Upper lobe of right lung (tissue), 1 donor: ENCODE measurements at regions not wholly inside any gene's neighbourhood (a gene's known extent, or its start where the extent isn't known, plus 50 kb on each side); places are given as distances from the start of the nearest gene placed in this dataset.

Source experiments
- ATAC-seq: fragments of 200-7000 bp; cut with Tn5 transposase; one replicate; pipeline ENCODE4 v1.9.1; 2020; ENCODE audit warnings: mild to moderate bottlenecking, moderate library complexity
- DNase-seq: peaks from one replicate; pipeline ENCODE4 v3.0.0-alpha.2; 2020
- H3K27ac ChIP-seq: fragments of 200-600 bp; one replicate; pipeline ENCODE4 v1.8.0; 2022
- H3K27me3 ChIP-seq: fragments of 200-600 bp; one replicate; pipeline ENCODE4 v1.8.0; 2022; ENCODE audit warnings: mild to moderate bottlenecking
- H3K36me3 ChIP-seq: fragments of 200-600 bp; one replicate; pipeline ENCODE4 v1.8.0; 2022
- H3K4me1 ChIP-seq: fragments of 200-600 bp; one replicate; pipeline ENCODE4 v1.8.0; 2022
- H3K4me3 ChIP-seq: fragments of 200-600 bp; one replicate; pipeline ENCODE4 v1.8.0; 2022; ENCODE audit warnings: mild to moderate bottlenecking
- H3K9me3 ChIP-seq: fragments of 200-600 bp; one replicate; pipeline ENCODE4 v1.8.0; 2022
- CTCF ChIP-seq: fragments of 200-600 bp; IDR thresholded peaks from one replicate; pipeline ENCODE4 v1.8.0; 2022; ENCODE audit warnings: antibody characterized with exemption
- intact Hi-C: fragments of 100-400 bp; cut with DNase I; formaldehyde crosslinking; loops from one replicate; pipeline ENCODE4 v1.11.0; 2022
- donor health status: DM: no; HTN: yes; CAD: no; lungs with severe emphysema.

GRCh38 chr16:55133654-55134053, 190.3 kb upstream of the IRX6 start:
- no peak for TF ChIP-seq CTCF
- Histone ChIP-seq H3K4me3 (no peak overlapping the region), H3K36me3 (no peaks in the 10 kb centered on the region), H3K27me3 (no peaks in the 10 kb centered on the region), H3K9me3 (no peaks in the 10 kb centered on the region), H3K27ac (no peak overlapping the region), H3K4me1 (no peaks in the 10 kb centered on the region)
- DNase-seq (no peak), ATAC-seq (peak; percentile 33)
- intact Hi-C loops = no loop called here

- ATAC-seq = no peak
- Histone ChIP-seq H3K9me3 (no peaks in the 10 kb centered on the region), H3K4me3 (no peak overlapping the region), H3K36me3 (no peaks in the 10 kb centered on the region), H3K27ac (no peak overlapping the region), H3K27me3 (no peaks in the 10 kb centered on the region), H3K4me1 (no peaks in the 10 kb centered on the region)
- TF ChIP-seq CTCF = no peak
- intact Hi-C loops = no loop called here
- no peak for DNase-seq
Observed at GRCh38 chr16:55136356-55137150, 187.4 kb upstream of the IRX6 start.

DNA sequence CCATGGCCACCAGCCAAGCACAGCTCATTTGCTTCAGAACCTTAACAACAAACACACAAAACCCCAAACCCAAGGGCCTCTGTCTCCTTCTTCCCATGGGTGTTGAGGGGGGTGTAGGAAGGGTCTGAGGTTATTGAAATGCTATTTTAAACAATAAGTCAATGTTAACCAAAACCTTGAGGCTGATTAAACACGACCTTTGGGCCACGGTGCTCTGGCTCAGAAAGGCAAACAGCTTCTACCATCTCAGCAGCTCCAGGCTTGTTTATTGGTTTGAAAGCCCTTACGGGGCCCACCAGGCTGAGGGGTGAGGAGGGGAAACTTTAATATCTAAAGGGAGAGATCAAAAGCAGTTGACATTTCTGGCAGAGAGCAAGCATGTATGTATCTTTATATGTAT, 185.7 kb upstream of the IRX6 start:
- H3K27ac ChIP-seq = no peak overlapping the region
- TF ChIP-seq CTCF = no peak
- intact Hi-C loops = no loop called here

GRCh38 chr16:55142405-55142804, 181.6 kb upstream of the IRX6 start:
- DNase-seq = no peak
- H3K4me3 ChIP-seq = no peak overlapping the region
- TF ChIP-seq CTCF = no peak
- no peaks in the 10 kb centered on the region for H3K36me3 ChIP-seq
- H3K4me1 ChIP-seq = no peaks in the 10 kb centered on the region
- intact Hi-C loops = no loop called here
- ATAC-seq = no peak
- no peaks in the 10 kb centered on the region for H3K27me3 ChIP-seq
- H3K27ac ChIP-seq = no peak overlapping the region
- H3K9me3 ChIP-seq = no peaks in the 10 kb centered on the region

More for the DNA sequence above, 185.7 kb upstream of the IRX6 start:
- no peaks in the 10 kb centered on the region for H3K4me1 ChIP-seq
- no peaks in the 10 kb centered on the region for H3K27me3 ChIP-seq
- H3K36me3 ChIP-seq = no peaks in the 10 kb centered on the region
- no peaks in the 10 kb centered on the region for H3K9me3 ChIP-seq
- no peak for ATAC-seq
- no peak for DNase-seq
- H3K4me3 ChIP-seq = no peak overlapping the region

GRCh38 chr16:55144651-55145050, 179.4 kb upstream of the IRX6 start:
- intact Hi-C loops = no loop called here
- ATAC-seq = no peak
- Histone ChIP-seq H3K27me3 (no peaks in the 10 kb centered on the region), H3K9me3 (no peaks in the 10 kb centered on the region), H3K27ac (no peak overlapping the region), H3K36me3 (no peaks in the 10 kb centered on the region), H3K4me3 (no peak overlapping the region), H3K4me1 (no peaks in the 10 kb centered on the region)
- no peak for DNase-seq
- TF ChIP-seq CTCF = no peak
